ENCODE measurements at regions not wholly inside any gene's neighbourhood (a gene's known extent, or its start where the extent isn't known, plus 50 kb on each side); places are given as distances from the start of the nearest gene placed in this dataset.

GRCh38 chr2:103664690-103665089 is 902.9 kb downstream of the TMEM182 start:
- in situ Hi-C loops (cut with HindIII; ENCODE audit: low pct_unique_long_range_greater_than_20kb, low sequenced_read_pairs): no loop called here
- BruUV-seq (replicated peaks): no TSS peak
- ChIA-PET CTCF (no interaction called here), POLR2A (no interaction called here)
- no peaks in the 10 kb centered on the region for H3K9me3 ChIP-seq (ENCODE audit: control insufficient read depth, insufficient read depth, low read depth, low read length)
- no peak overlapping the region for H3K4me3 ChIP-seq (ENCODE audit: low read depth in 2 of 2, low read length in 2 of 2)
- H3K4me1 ChIP-seq (ENCODE audit: control insufficient read depth, insufficient read depth, low read length): no peaks in the 10 kb centered on the region
- ATAC-seq (no peak), DNase-seq (ENCODE audit: low read depth, low spot score) (no peak)
- TF ChIP-seq TCF7L2 (IDR thresholded peaks at IDR 0.05; ENCODE audit: low read depth, low read length): no peak
- TF ChIP-seq POLR2AphosphoS5 (IDR thresholded peaks at IDR 0.05; ENCODE audit: low read depth, low read length): no peak
- TF ChIP-seq SIN3A (IDR thresholded peaks at IDR 0.05; ENCODE audit: borderline replicate concordance, insufficient read depth, low read depth, low read length): no peak
- no peak for TF ChIP-seq CTCF (IDR thresholded peaks at IDR 0.05)
- no peak for TF ChIP-seq REST (IDR thresholded peaks at IDR 0.05; ENCODE audit: insufficient read depth in 1 of 2, low read depth in 2 of 2, low read length in 1 of 2)
- intact Hi-C loops (cut with micrococcal nuclease; ENCODE audit: unreplicated experiment): no loop called here
- H3K36me3 ChIP-seq (ENCODE audit: control insufficient read depth, insufficient read depth, low read length): no peaks in the 10 kb centered on the region; the same call in 1 of the 2 replicates
- no peak overlapping the region for H3K27ac ChIP-seq (ENCODE audit: low read length)
- no peaks in the 10 kb centered on the region for H3K27me3 ChIP-seq (ENCODE audit: control insufficient read depth, insufficient read depth, low read length)

GRCh38 chr2:103667335-103667884 is 905.6 kb downstream of the TMEM182 start:
- intact Hi-C loops (cut with micrococcal nuclease; ENCODE audit: unreplicated experiment): no loop called here
- no peak for TF ChIP-seq SIN3A (IDR thresholded peaks at IDR 0.05; ENCODE audit: borderline replicate concordance, insufficient read depth, low read depth, low read length)
- TF ChIP-seq REST (IDR thresholded peaks at IDR 0.05; ENCODE audit: insufficient read depth in 1 of 2, low read depth in 2 of 2, low read length in 1 of 2): no peak
- no peak for TF ChIP-seq TCF7L2 (IDR thresholded peaks at IDR 0.05; ENCODE audit: low read depth, low read length)
- TF ChIP-seq CTCF (IDR thresholded peaks at IDR 0.05): no peak
- no peak for TF ChIP-seq POLR2AphosphoS5 (IDR thresholded peaks at IDR 0.05; ENCODE audit: low read depth, low read length)
- ChIA-PET CTCF (no interaction called here), POLR2A (no interaction called here)
- no peaks in the 10 kb centered on the region; the same call in 1 of the 2 replicates for H3K36me3 ChIP-seq (ENCODE audit: control insufficient read depth, insufficient read depth, low read length)
- H3K9me3 ChIP-seq (ENCODE audit: control insufficient read depth, insufficient read depth, low read depth, low read length): no peaks in the 10 kb centered on the region
- DNase-seq (ENCODE audit: low read depth, low spot score) (no peak), ATAC-seq (no peak)
- no peak overlapping the region for H3K27ac ChIP-seq (ENCODE audit: low read length)
- in situ Hi-C loops (cut with HindIII; ENCODE audit: low pct_unique_long_range_greater_than_20kb, low sequenced_read_pairs): no loop called here
- H3K4me1 ChIP-seq (ENCODE audit: control insufficient read depth, insufficient read depth, low read length): no peaks in the 10 kb centered on the region
- no TSS peak for BruUV-seq (replicated peaks)
- H3K4me3 ChIP-seq (ENCODE audit: low read depth in 2 of 2, low read length in 2 of 2): no peak overlapping the region
- H3K27me3 ChIP-seq (ENCODE audit: control insufficient read depth, insufficient read depth, low read length): no peaks in the 10 kb centered on the region

Data from Panc1 (cell line).